Lung (tissue), 11 donors: ENCODE measurements at regions not wholly inside any gene's neighbourhood (a gene's known extent, or its start where the extent isn't known, plus 50 kb on each side); places are given as distances from the start of the nearest gene placed in this dataset.

Experiments
- ATAC-seq: fragments of 200-7000 bp; cut with Tn5 transposase; one replicate; pipeline ENCODE4 v1.9.1; 2020; ENCODE audit warnings: moderate number of reproducible peaks; ENCODE audit not compliant: insufficient read depth, low FRiP score
- DNase-seq, 3 donors: peaks; one replicate each; pipeline ENCODE4 v3.0.0-alpha.2; 2013 to 2017
- H3K27ac ChIP-seq, 2 donors: one replicate each; pipeline ENCODE4 v1.5.1; 2013; ENCODE audit warnings: mild to moderate bottlenecking in 2 of 2, moderate library complexity in 2 of 2, control low read depth in 1 of 2, inconsistent platforms in 1 of 2, low read depth in 1 of 2, low read length in 1 of 2
- H3K27me3 ChIP-seq, 3 donors: one replicate each; pipeline ENCODE4 v1.5.1; 2013; ENCODE audit warnings: low read length in 2 of 3; ENCODE audit not compliant: control insufficient read depth in 3 of 3, insufficient read depth in 3 of 3
- H3K36me3 ChIP-seq, 4 donors: one replicate each; pipeline ENCODE4 v1.5.1; 2013; ENCODE audit warnings: low read length in 4 of 4, mild to moderate bottlenecking in 1 of 4, moderate library complexity in 1 of 4; ENCODE audit not compliant: control insufficient read depth in 4 of 4, insufficient read depth in 4 of 4
- H3K4me1 ChIP-seq, 5 donors: one replicate each; pipeline ENCODE4 v1.5.1; 2013; ENCODE audit warnings: low read length in 5 of 5, mild to moderate bottlenecking in 2 of 5, moderate library complexity in 1 of 5; ENCODE audit not compliant: control insufficient read depth in 5 of 5, insufficient read depth in 5 of 5
- H3K4me3 ChIP-seq: one replicate; pipeline ENCODE4 v1.5.1; 2013; ENCODE audit warnings: mild to moderate bottlenecking, control low read depth, moderate library complexity
- H3K9ac ChIP-seq, 2 donors: one replicate each; pipeline ENCODE4 v1.5.1; 2013; ENCODE audit warnings: low read length in 2 of 2, control low read depth in 1 of 2; ENCODE audit not compliant: insufficient read depth in 1 of 2
- H3K9me3 ChIP-seq, 4 donors: one replicate each; pipeline ENCODE4 v1.5.1; 2013; ENCODE audit warnings: low read length in 3 of 4, mild to moderate bottlenecking in 1 of 4, moderate library complexity in 1 of 4; ENCODE audit not compliant: control insufficient read depth in 4 of 4, insufficient read depth in 3 of 4
- CTCF ChIP-seq: IDR thresholded peaks from 2 replicates; pipeline ENCODE4 v1.5.1; 2012; ENCODE audit warnings: mild to moderate bottlenecking; ENCODE audit errors: control extremely low read depth, extremely low read depth
- WGBS, 2 donors: extraction: QIAGEN DNeasy Blood & Tissue Kit; methylation state at CpG; one replicate each; pipeline ENCODE4 v1.1.7; 2013; 5-methylcytosine and 5-hydroxymethylcytosine counted together
- donor health status: control.
- donor health status: control.
- donor health status: Bipolar disorder and iron deficiency.
- donor health status: healthy.
- donor health status: DM: yes; HTN: yes; CAD: no.

- DNase-seq (peak in 2 of 3 donors; percentile 55 to 57), ATAC-seq (no peak)
- no peaks in the 10 kb centered on the region for H3K36me3 ChIP-seq
- no peak overlapping the region for H3K27ac ChIP-seq
- H3K9me3 ChIP-seq: peaks cover 0 to 1% (median 0%) of the 10 kb centered on the region in 4 donors
- WGBS, 2 donors: 81 to 89% methylated on average over 4 of the region's 4 CpGs
- no peak overlapping the region for H3K4me3 ChIP-seq
- peaks cover 0 to 3% (median under 1%) of the 10 kb centered on the region in 5 donors for H3K4me1 ChIP-seq
- H3K27me3 ChIP-seq: no peaks in the 10 kb centered on the region
- H3K9ac ChIP-seq: no peak overlapping the region
- no peak for TF ChIP-seq CTCF
Measured at GRCh38 chr13:37353911-37354310, 244.7 kb downstream of the POSTN start.

DNA sequence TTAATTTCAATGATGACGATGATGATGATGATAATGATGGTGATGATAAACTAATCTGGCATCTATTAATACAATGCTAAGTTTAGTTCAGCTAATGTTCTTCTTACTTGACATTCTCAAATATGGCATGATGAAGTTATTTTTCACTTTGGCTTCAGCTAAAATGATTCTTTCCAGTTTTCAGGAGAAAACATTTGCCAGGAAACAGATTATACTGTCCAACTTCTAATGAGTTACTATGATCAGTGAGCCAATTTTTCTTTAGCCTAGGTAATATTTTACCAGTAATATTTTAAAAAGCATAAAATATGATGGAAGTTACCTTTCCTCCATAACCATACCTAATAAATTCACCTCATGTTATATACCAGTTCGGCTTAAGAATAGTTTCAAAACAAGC lies 245.7 kb upstream of the CSNK1A1L start:
- Histone ChIP-seq H3K36me3 (no peaks in the 10 kb centered on the region), H3K4me1 (peaks cover 0 to 6% (median 3%) of the 10 kb centered on the region in 5 donors), H3K9me3 (peaks cover 0 to 2% (median 0%) of the 10 kb centered on the region in 4 donors), H3K9ac (no peak overlapping the region), H3K27me3 (no peaks in the 10 kb centered on the region), H3K4me3 (no peak overlapping the region), H3K27ac (no peak overlapping the region)
- ATAC-seq: no peak
- no peak for TF ChIP-seq CTCF
- DNase-seq: no peak
- WGBS, 2 donors: 95 to 97% methylated on average over 2 of the region's 2 CpGs

GRCh38 chr13:37349916-37350315 lies 244.5 kb upstream of the CSNK1A1L start:
- no peak overlapping the region for H3K9ac ChIP-seq
- no peak overlapping the region for H3K27ac ChIP-seq
- H3K9me3 ChIP-seq: peaks cover 0 to 2% (median 0%) of the 10 kb centered on the region in 4 donors
- no peaks in the 10 kb centered on the region for H3K36me3 ChIP-seq
- ATAC-seq (no peak), DNase-seq (no peak)
- H3K4me3 ChIP-seq: no peak overlapping the region
- WGBS, 2 donors: 91 to 93% methylated on average over 4 of the region's 4 CpGs
- TF ChIP-seq CTCF: no peak
- H3K4me1 ChIP-seq: peaks cover 0 to 6% (median 3%) of the 10 kb centered on the region in 5 donors
- no peaks in the 10 kb centered on the region for H3K27me3 ChIP-seq
